Activated CD8-positive, alpha-beta memory T cell treated with anti-CD3 and anti-CD28 coated beads for 36 hours (primary cell): ENCODE measurements at regions not wholly inside any gene's neighbourhood (a gene's known extent, or its start where the extent isn't known, plus 50 kb on each side); places are given as distances from the start of the nearest gene placed in this dataset.

Experiments
- CTCF ChIA-PET: fragments of 350-600 bp; sonication (Branson Sonifier 250); formaldehyde crosslinking; loops from one replicate; lab custom pipeline; 2021; ENCODE audit warnings: antibody characterized with exemption; lab: Charles Lee
- POLR2A ChIA-PET: fragments of 350-600 bp; sonication (Branson Sonifier 250); formaldehyde crosslinking; loops from one replicate; lab custom pipeline; 2021; ENCODE audit warnings: antibody characterized with exemption; lab: Charles Lee

DNA sequence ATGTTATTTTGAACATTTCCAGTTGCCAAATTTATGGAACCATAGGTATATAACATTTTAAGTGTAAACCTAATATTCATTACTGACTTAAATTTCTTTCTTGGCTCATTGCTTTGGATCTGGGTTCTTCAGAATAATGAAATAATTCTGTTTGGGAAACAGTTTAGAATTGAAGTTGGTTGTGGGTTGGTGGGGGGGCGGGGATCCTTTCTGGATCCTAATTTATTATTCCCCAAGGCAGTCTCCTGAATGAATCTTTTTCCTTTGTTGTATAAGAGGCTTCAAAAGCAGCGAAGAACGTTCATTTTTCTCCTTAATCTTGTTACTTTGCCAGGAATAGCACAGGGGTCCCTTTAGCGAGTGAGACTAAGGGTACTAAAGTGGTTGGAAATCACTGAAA, 325.5 kb downstream of the FOXG1 start:
- CTCF ChIA-PET = no interaction called here
- POLR2A ChIA-PET = no interaction called here

GRCh38 chr14:29097476-29097875, 330.9 kb downstream of the FOXG1 start:
- POLR2A ChIA-PET = no interaction called here
- CTCF ChIA-PET = no interaction called here

DNA sequence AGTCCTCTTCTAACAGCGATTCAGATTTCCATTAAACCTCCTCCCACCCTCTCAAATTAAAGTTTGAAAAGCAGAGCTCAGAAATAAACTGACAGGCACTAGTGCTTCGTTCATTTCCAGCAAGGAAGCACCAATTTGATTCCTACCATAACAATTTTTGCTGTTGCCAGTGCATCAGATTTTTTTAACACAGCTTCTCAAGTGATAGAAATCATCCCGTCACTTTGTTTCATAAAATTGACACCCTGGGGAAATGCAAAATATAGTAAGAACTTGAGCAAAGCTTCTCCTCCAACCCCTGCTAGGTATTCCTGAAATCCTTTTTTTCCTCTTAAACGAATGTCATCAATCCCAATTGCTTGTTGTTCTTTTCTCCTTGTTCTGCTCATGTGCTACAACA, 332.1 kb downstream of the FOXG1 start:
- POLR2A ChIA-PET = no interaction called here
- CTCF ChIA-PET = no interaction called here

GRCh38 chr14:29102266-29102665, 335.7 kb downstream of the FOXG1 start:
- CTCF ChIA-PET = no interaction called here

DNA sequence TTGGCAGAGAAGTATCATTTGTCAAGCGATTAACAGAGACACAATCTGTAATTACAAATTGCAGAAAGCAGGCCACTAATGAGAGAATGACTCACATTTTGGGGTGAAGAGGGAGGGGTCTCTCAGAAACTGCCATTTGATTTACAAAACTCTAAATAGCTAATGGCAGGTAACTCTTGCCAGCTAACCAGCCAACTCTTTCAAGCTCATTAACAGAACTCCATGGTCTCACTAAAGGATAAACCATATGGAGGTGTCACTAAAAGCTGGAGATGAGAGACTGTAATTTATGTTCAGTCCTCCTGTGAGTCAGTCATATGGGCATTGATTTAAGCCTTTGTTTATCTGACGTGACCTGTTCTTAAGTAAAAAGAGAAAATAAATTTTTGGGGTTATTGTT, 336.4 kb downstream of the FOXG1 start:
- ChIA-PET POLR2A (no interaction called here), CTCF (no interaction called here)

More at GRCh38 chr14:29102266-29102665, 335.7 kb downstream of the FOXG1 start:
- POLR2A ChIA-PET = no interaction called here

DNA sequence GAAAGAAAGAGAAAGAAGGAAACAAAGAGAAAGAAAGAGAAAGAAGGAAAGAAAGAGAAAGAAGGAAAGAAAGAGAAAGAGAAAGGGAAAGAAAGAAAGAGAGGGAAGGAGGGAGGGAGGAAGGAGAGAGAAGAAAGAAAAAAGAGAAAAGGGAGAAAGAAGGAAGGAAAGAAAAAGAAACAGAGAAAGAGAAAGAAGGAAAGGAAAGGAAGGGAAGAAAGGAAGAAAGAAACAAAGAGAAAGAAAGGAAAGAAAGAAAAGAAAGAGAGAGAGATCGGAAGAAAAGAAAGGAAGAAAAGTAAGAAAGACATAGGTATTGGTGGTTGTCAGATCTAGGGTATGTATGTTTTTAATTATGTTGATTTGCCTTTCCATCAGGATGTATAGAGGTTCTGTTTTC, 342.3 kb downstream of the FOXG1 start:
- ChIA-PET CTCF (no interaction called here), POLR2A (no interaction called here)

DNA sequence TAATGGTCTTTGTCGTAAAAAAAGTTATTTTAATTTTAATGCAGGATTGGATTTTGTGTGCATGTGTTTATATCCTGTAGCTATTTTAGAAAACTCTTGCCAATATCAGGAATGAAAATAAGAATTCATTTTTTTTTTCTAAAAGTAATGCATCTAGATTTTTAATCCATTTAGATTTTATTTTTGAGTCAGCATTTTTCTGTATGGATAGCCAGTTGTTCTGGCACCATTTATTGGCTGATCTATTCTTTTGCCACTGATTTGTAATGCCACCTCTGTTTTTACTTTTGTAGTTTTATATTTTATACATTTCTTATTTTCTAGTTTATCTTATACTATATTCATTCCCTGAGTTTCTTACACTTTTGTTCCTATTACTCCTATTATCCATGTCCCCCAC, 343.0 kb downstream of the FOXG1 start:
- CTCF ChIA-PET = no interaction called here
- POLR2A ChIA-PET = no interaction called here

GRCh38 chr14:29111554-29111953, 345.0 kb downstream of the FOXG1 start:
- ChIA-PET CTCF (no interaction called here), POLR2A (no interaction called here)

DNA sequence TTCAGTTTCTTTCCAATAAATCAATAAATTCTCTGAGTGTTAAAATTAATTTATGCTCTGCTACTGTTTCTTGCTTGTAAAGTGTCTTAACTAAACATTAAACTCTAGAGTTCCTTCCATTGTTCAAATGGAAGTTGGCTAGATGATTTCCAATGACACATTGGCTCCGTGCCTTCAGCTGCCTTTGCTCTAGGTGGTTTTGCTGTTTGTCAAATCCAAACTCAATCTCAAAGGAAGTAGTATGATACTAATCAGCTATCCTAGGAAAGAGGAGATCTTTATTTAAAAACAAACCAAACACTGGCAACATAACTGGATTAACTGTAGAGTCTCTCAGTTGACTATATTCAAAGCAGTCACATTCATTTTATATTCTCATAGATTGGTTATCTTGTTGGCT, 356.4 kb downstream of the FOXG1 start:
- POLR2A ChIA-PET = no interaction called here
- CTCF ChIA-PET = no interaction called here

DNA sequence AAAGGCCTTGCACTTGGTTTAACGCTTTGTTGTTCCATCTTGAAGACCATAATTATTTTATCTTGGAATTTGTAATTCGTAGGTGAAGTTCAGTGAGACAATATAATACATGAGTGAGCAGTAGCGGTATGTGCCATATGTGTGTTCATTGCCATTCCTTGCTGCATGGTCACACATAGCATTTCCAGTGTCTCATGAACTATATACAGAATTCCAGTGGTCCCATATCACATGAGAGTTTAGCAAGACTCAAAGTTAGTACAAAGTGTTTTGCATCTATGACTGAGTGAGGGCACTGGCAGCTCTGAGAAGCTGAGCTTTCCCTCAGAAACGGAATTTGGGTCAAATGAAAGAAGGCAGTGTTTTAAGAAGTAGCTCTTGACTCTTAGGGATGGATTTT, 359.8 kb downstream of the FOXG1 start:
- ChIA-PET POLR2A (no interaction called here), CTCF (no interaction called here)

DNA sequence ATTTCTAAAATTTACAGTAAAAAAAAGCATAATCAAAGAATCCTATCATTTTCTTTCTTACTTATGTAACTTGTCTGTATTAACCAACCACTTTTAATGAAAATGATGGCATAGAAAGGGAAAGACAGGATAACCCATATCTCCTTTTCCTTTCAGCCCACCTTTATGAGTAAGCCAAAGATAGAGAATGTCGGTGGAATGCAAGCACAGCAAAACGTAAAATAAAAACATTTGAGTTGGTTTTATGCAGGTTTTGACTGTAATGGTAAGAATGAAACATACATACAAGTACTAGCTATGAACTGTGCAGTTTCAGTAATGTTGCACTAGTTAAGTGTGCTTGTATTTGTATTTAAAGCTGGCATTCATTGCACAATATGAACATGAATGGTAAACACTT, 360.3 kb downstream of the FOXG1 start:
- ChIA-PET POLR2A (no interaction called here), CTCF (no interaction called here)

DNA sequence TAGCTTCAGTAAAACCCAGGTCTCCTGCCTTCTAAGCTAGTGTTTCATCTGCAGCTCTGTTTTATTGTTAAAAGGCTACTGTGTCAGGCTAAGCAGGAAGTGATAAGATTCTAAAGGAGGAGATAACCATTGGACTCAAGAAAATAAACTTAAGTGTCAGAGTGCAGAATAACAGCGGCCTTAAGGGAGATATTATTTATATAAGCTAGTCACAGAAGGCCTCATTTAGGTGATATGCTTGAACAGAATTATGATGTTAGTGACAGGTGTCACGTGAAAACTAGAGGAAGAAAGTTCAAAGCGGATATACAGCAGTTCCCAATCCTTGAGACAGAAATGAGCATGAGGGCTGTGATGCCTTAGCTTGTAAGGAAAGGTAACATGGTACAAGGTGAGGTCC, 373.4 kb downstream of the FOXG1 start:
- CTCF ChIA-PET = no interaction called here
- POLR2A ChIA-PET = no interaction called here

DNA sequence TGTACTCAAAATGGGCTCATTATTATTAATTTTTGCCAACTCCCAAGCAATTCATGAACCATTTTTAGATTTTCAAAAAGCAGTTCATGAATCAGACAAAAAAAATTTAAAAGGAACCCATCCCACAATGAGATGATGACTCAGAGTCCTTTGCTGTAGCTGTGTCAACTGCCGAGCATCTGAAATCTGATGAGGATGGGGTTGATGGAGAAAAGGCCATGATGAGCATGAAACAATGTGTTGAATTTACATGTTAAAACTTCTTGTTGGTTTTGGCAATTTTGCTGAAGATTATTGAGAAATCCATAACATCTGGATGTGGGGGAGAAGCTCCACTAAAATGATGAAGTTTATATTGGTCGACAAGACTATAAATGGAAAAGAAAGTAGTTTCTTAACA, 378.0 kb downstream of the FOXG1 start:
- ChIA-PET POLR2A (no interaction called here), CTCF (no interaction called here)

GRCh38 chr14:29148221-29148620, 381.6 kb downstream of the FOXG1 start:
- CTCF ChIA-PET = no interaction called here
- POLR2A ChIA-PET = no interaction called here

DNA sequence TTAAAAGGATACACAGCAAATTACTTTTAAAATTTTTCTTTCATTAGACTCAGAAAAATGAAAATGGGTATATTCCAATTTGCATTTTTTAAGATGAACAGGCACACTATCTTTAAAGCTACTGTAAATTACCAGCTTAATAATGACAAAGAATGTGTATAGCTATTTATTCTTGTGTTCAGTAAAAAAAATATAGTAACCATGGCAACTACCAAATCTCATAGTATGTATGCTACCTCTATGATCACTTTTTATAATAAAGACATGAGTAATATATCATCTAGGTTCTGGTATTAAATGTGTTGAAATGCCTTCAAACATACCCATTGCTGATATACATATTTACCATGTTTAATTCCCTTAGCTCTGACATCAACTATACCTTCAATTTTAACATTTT, 383.2 kb downstream of the FOXG1 start:
- POLR2A ChIA-PET = no interaction called here
- CTCF ChIA-PET = no interaction called here

GRCh38 chr14:29150659-29151058, 384.1 kb downstream of the FOXG1 start:
- POLR2A ChIA-PET = no interaction called here
- CTCF ChIA-PET = no interaction called here

DNA sequence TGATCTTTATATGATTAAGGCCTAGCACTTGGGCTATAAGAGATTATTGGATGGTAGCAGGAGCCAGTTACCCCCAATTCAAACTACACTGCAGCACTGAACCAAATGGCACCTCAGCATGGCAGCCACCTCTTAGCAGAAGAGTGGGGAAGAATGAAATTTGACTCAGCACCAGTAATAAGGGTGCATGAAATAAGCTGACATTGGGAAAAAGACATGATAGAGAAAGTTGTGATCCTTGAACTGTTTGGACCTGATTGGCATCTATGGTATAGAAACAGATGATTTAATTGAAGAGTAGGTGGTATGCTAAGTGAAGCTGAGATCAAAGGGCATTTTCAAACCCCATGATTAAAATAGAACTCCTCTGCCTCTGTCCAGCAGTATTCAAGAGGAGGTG, 389.5 kb downstream of the FOXG1 start:
- CTCF ChIA-PET = no interaction called here
- POLR2A ChIA-PET = no interaction called here

- POLR2A ChIA-PET = no interaction called here
- CTCF ChIA-PET = no interaction called here
These were observed 395.0 kb downstream of the FOXG1 start for GRCh38 chr14:29161593-29161992.

DNA sequence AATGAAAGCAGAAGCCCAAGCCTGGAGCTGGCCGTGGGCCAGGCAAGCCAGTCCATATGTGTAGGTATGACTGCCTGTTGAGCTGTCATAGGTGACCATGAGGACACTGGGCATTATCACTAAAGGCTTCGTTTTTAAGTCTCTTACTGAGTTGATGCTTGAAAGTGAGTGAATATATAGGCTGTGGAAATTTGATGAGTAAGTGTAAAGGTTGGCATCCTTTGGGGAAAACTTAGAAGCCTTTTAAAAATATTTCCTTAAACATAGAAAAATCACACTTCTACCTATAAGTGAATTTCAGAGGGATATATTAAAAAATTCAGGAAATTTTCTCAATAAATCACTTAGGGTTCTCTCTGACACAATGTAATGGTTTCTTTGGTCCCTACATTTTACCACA, 396.5 kb downstream of the FOXG1 start:
- ChIA-PET CTCF (no interaction called here), POLR2A (no interaction called here)

DNA sequence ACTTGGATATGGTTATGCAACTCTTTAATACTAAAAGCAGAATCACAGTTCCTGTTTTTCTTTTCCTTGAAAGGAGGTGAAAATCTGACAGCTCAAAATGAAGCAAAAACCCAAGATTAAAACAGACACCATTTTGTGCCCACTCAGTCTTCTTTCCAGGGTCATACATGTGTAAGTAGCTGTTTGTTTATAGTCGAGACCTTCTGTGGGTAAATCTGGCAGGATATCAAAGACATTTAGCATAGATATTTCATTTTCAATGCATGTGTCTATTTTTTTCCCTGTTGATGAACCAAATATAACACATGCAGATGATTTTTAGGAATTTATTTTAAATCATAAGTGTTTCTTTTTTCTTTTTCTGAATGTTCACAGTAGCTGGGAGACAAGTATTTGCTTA, 398.8 kb downstream of the FOXG1 start:
- CTCF ChIA-PET = no interaction called here
- POLR2A ChIA-PET = no interaction called here

DNA sequence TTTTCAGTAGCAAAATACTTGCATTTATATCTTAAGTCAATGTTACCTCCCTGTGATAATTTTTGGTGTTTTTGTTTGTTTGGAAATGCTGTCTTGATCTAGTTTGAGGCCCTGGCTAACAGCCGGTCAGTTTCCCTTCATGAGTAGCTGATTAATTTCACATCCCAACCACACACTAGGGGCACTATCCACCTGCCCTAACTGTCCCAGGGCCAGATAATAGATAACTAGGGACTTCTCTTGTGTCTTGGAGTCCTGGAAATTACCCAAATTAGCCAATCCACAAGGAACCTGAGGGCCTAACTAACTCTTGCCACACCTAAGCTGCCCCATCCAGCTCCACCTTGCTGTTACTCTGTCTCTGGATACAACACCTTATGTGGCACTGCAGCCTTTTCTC, 399.9 kb downstream of the FOXG1 start:
- ChIA-PET POLR2A (no interaction called here), CTCF (no interaction called here)

DNA sequence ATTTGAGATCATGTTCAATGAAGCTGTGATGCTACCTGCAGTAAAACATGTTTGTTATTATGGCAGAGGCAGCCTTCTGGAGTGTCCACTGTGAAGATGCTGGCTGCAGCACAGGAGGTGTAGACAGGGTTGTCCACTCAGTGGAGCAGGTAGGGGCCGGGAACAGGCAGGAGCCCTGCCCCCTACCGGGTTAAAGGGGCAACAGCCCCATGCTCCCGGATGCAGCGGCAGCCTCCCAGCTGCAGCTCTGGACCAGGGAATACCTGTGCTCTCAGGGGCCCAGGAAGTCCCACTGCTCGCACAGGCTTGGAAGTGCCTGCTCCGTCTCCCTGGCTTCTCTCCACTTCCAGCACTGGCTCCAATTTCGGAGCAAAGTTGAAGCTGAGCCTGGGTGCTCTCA, 401.6 kb downstream of the FOXG1 start:
- ChIA-PET POLR2A (no interaction called here), CTCF (no interaction called here)

- ChIA-PET POLR2A (no interaction called here), CTCF (no interaction called here)
These were observed 402.8 kb downstream of the FOXG1 start for GRCh38 chr14:29169408-29169807.
